Body of pancreas (tissue), 4 donors: ENCODE measurements at regions not wholly inside any gene's neighbourhood (a gene's known extent, or its start where the extent isn't known, plus 50 kb on each side); places are given as distances from the start of the nearest gene placed in this dataset.

ENCODE experiments used
- POLR2A ChIP-seq, 3 donors: fragments of 450-650 bp; IDR thresholded peaks; one replicate each; pipeline ENCODE4 v1.6.1; 2016; ENCODE audit warnings: antibody characterized with exemption in 3 of 3, mild to moderate bottlenecking in 2 of 3
- TF ChIP-seq, protein P1 (sequence below), 7 experiments: fragments of 450-650 bp in 4 of 7; fragments of 200-600 bp in 3 of 7; sonication (generic) in 3 of 7; IDR thresholded peaks; one replicate each; pipeline ENCODE4 v1.5.1; 2016 to 2019; ENCODE audit warnings: antibody characterized with exemption in 7 of 7

GRCh38 chr2:191612496-191612895, 65.4 kb upstream of the NABP1 start:
- TF ChIP-seq, protein P1, sequence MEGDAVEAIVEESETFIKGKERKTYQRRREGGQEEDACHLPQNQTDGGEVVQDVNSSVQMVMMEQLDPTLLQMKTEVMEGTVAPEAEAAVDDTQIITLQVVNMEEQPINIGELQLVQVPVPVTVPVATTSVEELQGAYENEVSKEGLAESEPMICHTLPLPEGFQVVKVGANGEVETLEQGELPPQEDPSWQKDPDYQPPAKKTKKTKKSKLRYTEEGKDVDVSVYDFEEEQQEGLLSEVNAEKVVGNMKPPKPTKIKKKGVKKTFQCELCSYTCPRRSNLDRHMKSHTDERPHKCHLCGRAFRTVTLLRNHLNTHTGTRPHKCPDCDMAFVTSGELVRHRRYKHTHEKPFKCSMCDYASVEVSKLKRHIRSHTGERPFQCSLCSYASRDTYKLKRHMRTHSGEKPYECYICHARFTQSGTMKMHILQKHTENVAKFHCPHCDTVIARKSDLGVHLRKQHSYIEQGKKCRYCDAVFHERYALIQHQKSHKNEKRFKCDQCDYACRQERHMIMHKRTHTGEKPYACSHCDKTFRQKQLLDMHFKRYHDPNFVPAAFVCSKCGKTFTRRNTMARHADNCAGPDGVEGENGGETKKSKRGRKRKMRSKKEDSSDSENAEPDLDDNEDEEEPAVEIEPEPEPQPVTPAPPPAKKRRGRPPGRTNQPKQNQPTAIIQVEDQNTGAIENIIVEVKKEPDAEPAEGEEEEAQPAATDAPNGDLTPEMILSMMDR (IDR thresholded peaks at IDR 0.05): no peak
- TF ChIP-seq POLR2A (IDR thresholded peaks at IDR 0.05): no peak
